ENCODE measurements at regions not wholly inside any gene's neighbourhood (a gene's known extent, or its start where the extent isn't known, plus 50 kb on each side); places are given as distances from the start of the nearest gene placed in this dataset.

- no peak overlapping the region for H3K4me3 ChIP-seq (ENCODE audit: low read depth, low read length)
- no peak for TF ChIP-seq CTCF (IDR thresholded peaks at IDR 0.05; ENCODE audit: low read depth, low read length)
Measured at GRCh38 chr15:39061952-39062464, 497.4 kb upstream of the RASGRP1 start.

GRCh38 chr15:39066677-39067076, 502.1 kb upstream of the RASGRP1 start:
- TF ChIP-seq CTCF (IDR thresholded peaks at IDR 0.05; ENCODE audit: low read depth, low read length), result no peak

GRCh38 chr15:39074341-39074985, 506.4 kb upstream of the THBS1 start:
- TF ChIP-seq CTCF (IDR thresholded peaks at IDR 0.05; ENCODE audit: low read depth, low read length), result no peak
- no peak overlapping the region for H3K4me3 ChIP-seq (ENCODE audit: low read depth, low read length)

More at GRCh38 chr15:39066677-39067076, 502.1 kb upstream of the RASGRP1 start:
- H3K4me3 ChIP-seq (ENCODE audit: low read depth, low read length), result no peak overlapping the region

- TF ChIP-seq CTCF (IDR thresholded peaks at IDR 0.05; ENCODE audit: low read depth, low read length), result no peak
- no peak overlapping the region for H3K4me3 ChIP-seq (ENCODE audit: low read depth, low read length)
Measured at GRCh38 chr15:39075311-39075710, 505.6 kb upstream of the THBS1 start.

GRCh38 chr15:39075756-39076341, 505.0 kb upstream of the THBS1 start:
- no peak for TF ChIP-seq CTCF (IDR thresholded peaks at IDR 0.05; ENCODE audit: low read depth, low read length)
- H3K4me3 ChIP-seq (ENCODE audit: low read depth, low read length), result no peak overlapping the region

GRCh38 chr15:39078026-39078425, 502.9 kb upstream of the THBS1 start:
- TF ChIP-seq CTCF (IDR thresholded peaks at IDR 0.05; ENCODE audit: low read depth, low read length), result no peak
- no peak overlapping the region for H3K4me3 ChIP-seq (ENCODE audit: low read depth, low read length)

GRCh38 chr15:39079296-39079847, 501.5 kb upstream of the THBS1 start:
- H3K4me3 ChIP-seq (ENCODE audit: low read depth, low read length), result no peak overlapping the region
- TF ChIP-seq CTCF (IDR thresholded peaks at IDR 0.05; ENCODE audit: low read depth, low read length), result no peak

Data from WI38 (cell line).